ENCODE measurements at regions not wholly inside any gene's neighbourhood (a gene's known extent, or its start where the extent isn't known, plus 50 kb on each side); places are given as distances from the start of the nearest gene placed in this dataset.

GRCh38 chr2:239468491-239469105, 67.8 kb upstream of the HDAC4 start:
- TF ChIP-seq, protein P1, sequence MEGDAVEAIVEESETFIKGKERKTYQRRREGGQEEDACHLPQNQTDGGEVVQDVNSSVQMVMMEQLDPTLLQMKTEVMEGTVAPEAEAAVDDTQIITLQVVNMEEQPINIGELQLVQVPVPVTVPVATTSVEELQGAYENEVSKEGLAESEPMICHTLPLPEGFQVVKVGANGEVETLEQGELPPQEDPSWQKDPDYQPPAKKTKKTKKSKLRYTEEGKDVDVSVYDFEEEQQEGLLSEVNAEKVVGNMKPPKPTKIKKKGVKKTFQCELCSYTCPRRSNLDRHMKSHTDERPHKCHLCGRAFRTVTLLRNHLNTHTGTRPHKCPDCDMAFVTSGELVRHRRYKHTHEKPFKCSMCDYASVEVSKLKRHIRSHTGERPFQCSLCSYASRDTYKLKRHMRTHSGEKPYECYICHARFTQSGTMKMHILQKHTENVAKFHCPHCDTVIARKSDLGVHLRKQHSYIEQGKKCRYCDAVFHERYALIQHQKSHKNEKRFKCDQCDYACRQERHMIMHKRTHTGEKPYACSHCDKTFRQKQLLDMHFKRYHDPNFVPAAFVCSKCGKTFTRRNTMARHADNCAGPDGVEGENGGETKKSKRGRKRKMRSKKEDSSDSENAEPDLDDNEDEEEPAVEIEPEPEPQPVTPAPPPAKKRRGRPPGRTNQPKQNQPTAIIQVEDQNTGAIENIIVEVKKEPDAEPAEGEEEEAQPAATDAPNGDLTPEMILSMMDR (IDR thresholded peaks at IDR 0.05) = no peak
- TF ChIP-seq POLR2A (IDR thresholded peaks at IDR 0.05) = no peak
